Fibroblast of villous mesenchyme (primary cell): ENCODE measurements at regions not wholly inside any gene's neighbourhood (a gene's known extent, or its start where the extent isn't known, plus 50 kb on each side); places are given as distances from the start of the nearest gene placed in this dataset.
"Not testable (repeated sequence)": the region's sequence is repeated elsewhere in the genome, so short reads cannot be mapped to it uniquely, and the experiment has no call there.

Source experiments
- DNase-seq: peaks from one replicate; pipeline ENCODE4 v3.0.0-alpha.2; 2010; ENCODE audit warnings: low read depth
- H3K4me3 ChIP-seq: 2 replicates; pipeline ENCODE4 v1.5.1; 2011; ENCODE audit warnings: low read depth, mild to moderate bottlenecking, low read length
- TF ChIP-seq, protein P1 (sequence below): IDR thresholded peaks from 2 replicates; pipeline ENCODE4 v1.5.1; 2012; ENCODE audit warnings: low read depth, mild to moderate bottlenecking, low read length; ENCODE audit not compliant: insufficient read depth

DNA sequence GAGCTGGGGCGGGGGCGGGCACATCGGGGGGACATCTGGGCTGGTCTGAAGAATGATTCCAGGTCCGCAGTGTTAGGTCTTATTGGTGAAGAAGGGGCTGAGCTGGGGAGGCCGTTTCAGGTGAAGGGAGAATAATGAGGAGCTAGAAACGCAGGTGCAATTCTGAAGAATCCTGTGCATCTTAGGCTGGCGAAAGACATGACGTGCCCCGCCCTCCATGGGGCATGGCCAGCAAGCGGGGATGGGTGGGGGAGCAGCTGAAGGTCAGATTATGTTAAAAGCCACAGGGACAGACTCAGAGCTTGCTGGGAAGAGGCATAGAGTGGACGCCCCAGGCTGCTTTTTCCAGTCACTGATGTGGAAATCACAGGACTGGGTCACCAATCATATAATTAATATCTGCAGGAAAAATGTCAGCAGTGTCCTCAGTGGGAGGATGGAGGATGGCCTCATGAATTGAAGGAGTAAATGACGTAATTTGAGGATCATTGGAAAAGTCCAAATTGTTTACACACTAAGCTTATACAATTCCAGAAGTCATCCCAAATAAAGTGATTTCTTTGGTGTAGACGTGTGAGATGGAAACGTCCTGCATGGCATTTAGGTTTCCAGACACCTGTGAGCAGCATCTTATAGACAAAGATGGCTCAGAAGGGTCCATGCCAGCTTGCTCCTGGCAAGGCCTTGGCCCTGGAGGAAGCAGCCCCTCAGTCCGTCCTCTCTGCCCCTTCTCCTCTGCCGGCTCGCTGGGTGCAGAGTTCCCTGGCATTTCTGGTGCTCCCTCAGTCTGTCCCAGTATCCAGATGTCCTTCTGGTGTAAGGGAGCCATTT, 109.6 kb upstream of the FRMD1 start:
- no peak for DNase-seq
- H3K4me3 ChIP-seq, result no peak overlapping the region
- TF ChIP-seq, protein P1, sequence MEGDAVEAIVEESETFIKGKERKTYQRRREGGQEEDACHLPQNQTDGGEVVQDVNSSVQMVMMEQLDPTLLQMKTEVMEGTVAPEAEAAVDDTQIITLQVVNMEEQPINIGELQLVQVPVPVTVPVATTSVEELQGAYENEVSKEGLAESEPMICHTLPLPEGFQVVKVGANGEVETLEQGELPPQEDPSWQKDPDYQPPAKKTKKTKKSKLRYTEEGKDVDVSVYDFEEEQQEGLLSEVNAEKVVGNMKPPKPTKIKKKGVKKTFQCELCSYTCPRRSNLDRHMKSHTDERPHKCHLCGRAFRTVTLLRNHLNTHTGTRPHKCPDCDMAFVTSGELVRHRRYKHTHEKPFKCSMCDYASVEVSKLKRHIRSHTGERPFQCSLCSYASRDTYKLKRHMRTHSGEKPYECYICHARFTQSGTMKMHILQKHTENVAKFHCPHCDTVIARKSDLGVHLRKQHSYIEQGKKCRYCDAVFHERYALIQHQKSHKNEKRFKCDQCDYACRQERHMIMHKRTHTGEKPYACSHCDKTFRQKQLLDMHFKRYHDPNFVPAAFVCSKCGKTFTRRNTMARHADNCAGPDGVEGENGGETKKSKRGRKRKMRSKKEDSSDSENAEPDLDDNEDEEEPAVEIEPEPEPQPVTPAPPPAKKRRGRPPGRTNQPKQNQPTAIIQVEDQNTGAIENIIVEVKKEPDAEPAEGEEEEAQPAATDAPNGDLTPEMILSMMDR, result no peak

DNA sequence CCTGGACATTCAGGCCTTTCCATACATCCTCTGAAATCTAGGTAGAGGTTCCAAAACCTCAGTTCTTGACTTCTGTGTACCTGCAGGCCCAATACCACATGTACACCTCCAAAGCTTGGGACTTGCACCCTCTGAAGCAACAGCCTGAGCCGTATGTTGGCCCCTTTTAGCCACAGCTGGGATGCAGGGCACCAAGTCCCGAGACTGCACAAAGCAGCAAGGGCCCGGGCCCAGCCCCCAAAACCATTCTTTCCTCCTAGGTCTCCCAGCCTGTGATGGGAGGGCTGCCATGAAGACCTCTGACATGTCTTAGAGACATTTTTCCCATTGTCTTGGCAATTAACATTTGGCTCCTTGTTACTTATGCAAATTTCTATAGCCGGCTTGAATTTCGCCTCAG, 107.4 kb upstream of the FRMD1 start:
- TF ChIP-seq, protein P1, result no peak
- no peak for DNase-seq
- H3K4me3 ChIP-seq, result no peak overlapping the region

DNA sequence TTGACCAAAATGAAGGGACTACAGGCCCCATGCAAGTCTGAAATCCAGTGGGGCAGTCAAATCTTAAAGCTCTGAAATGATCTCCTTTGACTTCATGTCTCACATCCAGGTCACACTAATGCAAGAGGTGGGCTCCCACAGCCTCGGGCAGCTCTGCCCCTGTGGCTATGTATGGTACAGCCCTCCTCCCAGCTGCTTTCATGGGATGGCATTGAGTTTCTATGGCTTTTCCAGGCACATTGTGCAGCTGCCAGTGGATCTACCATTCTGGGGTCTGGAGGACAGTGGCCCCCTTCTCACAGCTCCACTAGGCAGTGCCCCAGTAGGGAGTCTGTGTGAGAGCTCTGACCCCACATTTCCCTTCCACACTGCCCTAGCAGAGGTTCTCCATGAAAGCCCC, 107.0 kb upstream of the FRMD1 start:
- H3K4me3 ChIP-seq, DNase-seq: not testable (repeated sequence)

DNA sequence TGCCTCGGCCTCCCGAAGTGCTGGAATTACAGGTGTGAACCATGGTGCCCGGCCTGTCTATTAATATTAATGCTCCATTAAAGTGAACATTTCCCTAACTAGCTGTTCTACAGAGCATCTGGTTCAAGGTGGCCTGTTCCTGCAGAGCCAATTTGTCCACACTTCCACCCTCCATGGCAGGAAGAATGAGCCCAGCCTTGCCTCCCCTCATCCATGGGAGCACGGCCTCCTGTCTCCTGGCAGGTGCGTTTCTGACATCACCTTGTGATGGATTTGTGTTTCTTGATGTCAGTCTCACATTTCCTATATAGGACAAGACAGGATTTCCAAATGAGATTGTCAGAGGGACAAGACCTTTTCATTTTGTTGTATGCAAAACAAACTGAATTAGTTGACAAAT, 105.7 kb upstream of the FRMD1 start:
- H3K4me3 ChIP-seq, result no peak overlapping the region
- DNase-seq, result no peak
- TF ChIP-seq, protein P1, result no peak

DNA sequence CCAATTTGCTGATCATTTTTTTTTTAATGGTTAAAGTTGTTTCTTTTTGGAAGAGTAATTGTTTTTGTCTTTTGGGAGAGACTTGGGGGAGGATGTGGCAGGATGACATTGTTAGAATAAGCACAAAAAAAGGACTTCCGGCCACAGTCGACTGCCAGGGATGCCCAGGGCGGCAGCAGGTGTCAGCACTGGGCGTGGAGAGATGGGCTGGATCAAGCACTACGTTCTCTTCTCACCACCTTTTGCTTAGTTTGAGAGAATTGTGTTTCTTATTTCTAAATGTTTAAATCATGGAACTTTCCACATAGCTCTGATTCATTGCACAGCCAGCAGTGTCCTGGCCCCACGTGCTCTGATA, 104.6 kb upstream of the FRMD1 start:
- H3K4me3 ChIP-seq, result no peak overlapping the region
- TF ChIP-seq, protein P1, result no peak
- no peak for DNase-seq

DNA sequence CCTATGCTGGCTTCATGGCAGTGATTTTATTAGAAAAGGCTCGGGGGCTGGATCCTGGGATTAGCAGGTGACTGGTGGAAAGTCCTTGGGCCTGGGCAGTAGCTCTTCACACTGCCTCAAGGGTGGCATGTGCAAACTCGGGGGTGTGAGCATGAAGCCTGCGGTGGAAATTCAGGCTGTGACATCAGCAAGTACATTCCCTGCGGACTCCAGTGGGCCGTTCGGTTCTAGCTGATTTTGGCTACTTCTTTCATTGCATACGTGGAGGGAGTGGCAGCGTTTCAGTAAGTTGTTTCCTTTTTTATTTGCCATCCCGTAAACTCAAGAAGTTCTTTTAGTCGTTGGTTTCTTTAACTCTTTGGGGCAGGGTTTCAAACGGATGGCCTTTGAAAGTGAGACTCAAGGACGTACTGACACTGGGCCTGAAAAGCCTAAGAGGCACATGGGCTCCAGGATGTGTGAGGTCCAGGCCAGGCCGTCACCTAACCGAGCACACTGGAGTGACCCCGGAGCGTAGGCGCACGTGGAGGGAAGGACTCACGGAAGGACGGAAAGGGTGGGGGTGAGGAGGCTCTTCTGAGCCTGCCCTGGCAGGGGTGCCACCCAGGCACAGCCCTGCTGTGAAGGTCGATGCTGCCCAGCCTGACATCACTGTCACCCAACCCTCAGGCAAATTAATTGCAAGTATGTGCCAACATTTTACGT, 104.0 kb upstream of the FRMD1 start:
- DNase-seq, result no peak
- TF ChIP-seq, protein P1, result no peak
- H3K4me3 ChIP-seq, result no peak overlapping the region

DNA sequence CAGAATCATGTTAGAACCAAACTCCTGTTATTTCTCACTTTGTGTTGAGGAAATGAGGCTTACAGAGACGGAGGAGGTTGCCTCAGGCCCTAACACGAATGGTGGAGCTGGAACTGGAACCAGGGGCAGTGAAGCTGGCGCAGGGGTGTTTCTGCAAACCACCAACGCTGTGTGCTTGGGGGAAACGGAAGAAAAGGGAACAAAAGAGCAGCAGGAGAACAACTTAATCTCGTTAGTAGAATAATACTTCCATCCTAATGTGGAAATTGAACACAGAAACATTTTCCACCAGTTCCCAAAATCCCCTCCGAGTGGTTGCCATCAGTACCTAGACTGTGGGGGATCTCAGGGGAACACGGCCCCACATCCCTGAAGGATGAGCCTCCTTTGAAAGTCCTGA, 103.4 kb upstream of the FRMD1 start:
- TF ChIP-seq, protein P1, result no peak
- DNase-seq, result no peak

More for the DNA sequence above, 103.4 kb upstream of the FRMD1 start:
- H3K4me3 ChIP-seq, result no peak overlapping the region
